H1 (cell line): ENCODE measurements at regions not wholly inside any gene's neighbourhood (a gene's known extent, or its start where the extent isn't known, plus 50 kb on each side); places are given as distances from the start of the nearest gene placed in this dataset.

Experiments
- CTCF ChIA-PET: fragments of 300-600 bp; sonication (Branson Sonifier 250); formaldehyde crosslinking; loops from one replicate; lab custom pipeline; 2021; ENCODE audit not compliant: partially characterized antibody; lab: Charles Lee
- POLR2A ChIA-PET: fragments of 300-600 bp; sonication (Branson Sonifier 250); formaldehyde crosslinking; loops from one replicate; lab custom pipeline; 2021; ENCODE audit warnings: inconsistent platforms; ENCODE audit not compliant: partially characterized antibody; lab: Charles Lee
- DNase-seq, 2 experiments: peaks; one replicate each; pipeline versions ENCODE4 v3.0.0 to v3.0.0-alpha.2; 2010 to 2022; ENCODE audit warnings: low spot score in 2 of 2, low read depth in 1 of 2, mixed read lengths in 1 of 2
- FAIRE-seq: peaks from 2 replicates; lab custom pipeline; 2011; peaks lifted over from hg19 to GRCh38; lab: Jason Lieb, UNC
- H2AFZ ChIP-seq: 2 replicates; pipeline ENCODE4 v1.8.1; 2012; ENCODE audit warnings: low read length, inconsistent platforms
- H2AK5ac ChIP-seq: 2 replicates; pipeline ENCODE4 v1.6.1; 2013; ENCODE audit warnings: low read depth, low read length
- H2BK120ac ChIP-seq: replicated peaks from 2 replicates; pipeline ENCODE3; 2013; ENCODE audit warnings: low read depth, low read length, inconsistent platforms
- H2BK12ac ChIP-seq: 2 replicates; pipeline ENCODE4 v1.6.1; 2013; ENCODE audit warnings: low read depth, low read length
- H2BK15ac ChIP-seq: 2 replicates; pipeline ENCODE4 v1.6.1; 2013; ENCODE audit warnings: low read length
- H2BK20ac ChIP-seq: 2 replicates; pipeline ENCODE4 v1.6.1; 2013; ENCODE audit warnings: low read length
- H2BK5ac ChIP-seq: 2 replicates; pipeline ENCODE4 v1.6.1; 2013; ENCODE audit warnings: low read depth, low read length
- H3K14ac ChIP-seq: 2 replicates; pipeline ENCODE4 v1.6.1; 2013; ENCODE audit warnings: inconsistent platforms; ENCODE audit not compliant: insufficient read length
- H3K18ac ChIP-seq: 2 replicates; pipeline ENCODE4 v1.6.1; 2013; ENCODE audit warnings: low read length; ENCODE audit errors: extremely low read depth
- H3K23ac ChIP-seq: 2 replicates; pipeline ENCODE4 v1.6.1; 2013; ENCODE audit warnings: inconsistent platforms; ENCODE audit not compliant: insufficient read length
- H3K23me2 ChIP-seq: 2 replicates; pipeline ENCODE4 v1.6.1; 2013; ENCODE audit warnings: low read depth, low read length
- H3K27ac ChIP-seq: 2 replicates; pipeline ENCODE4 v1.6.1; 2011; ENCODE audit warnings: low read depth, low read length, inconsistent platforms
- H3K27me3 ChIP-seq, 4 experiments: replicated peaks in 1 of 4; 1 replicate in 1 of 4; 2 replicates in 3 of 4; pipeline versions ENCODE4 v1.6.1 to v1.8.1; 2011 to 2013; ENCODE audit warnings: low read length in 3 of 4, mild to moderate bottlenecking in 3 of 4, inconsistent platforms in 2 of 4, mixed read lengths in 2 of 4, moderate library complexity in 1 of 4; ENCODE audit not compliant: control insufficient read depth in 3 of 4, insufficient read depth in 3 of 4; ENCODE audit errors: extremely low read depth in 1 of 4
- H3K36me3 ChIP-seq, 4 experiments: 2 replicates each; pipeline versions ENCODE4 v1.6.1 to v1.8.1; 2011 to 2013; ENCODE audit warnings: mild to moderate bottlenecking in 4 of 4, low read length in 3 of 4, moderate library complexity in 2 of 4, control low read depth in 1 of 4, inconsistent platforms in 1 of 4; ENCODE audit not compliant: insufficient read depth in 4 of 4, control insufficient read depth in 2 of 4
- H3K4ac ChIP-seq: replicated peaks from 2 replicates; pipeline ENCODE3; 2013; ENCODE audit warnings: low read length, low read depth, mixed read lengths, inconsistent platforms; ENCODE audit not compliant: insufficient read length
- H3K4me1 ChIP-seq, 4 experiments: replicated peaks in 1 of 4; 1 replicate in 1 of 4; 2 replicates in 3 of 4; pipeline versions ENCODE4 v1.6.1 to v1.8.1; 2011 to 2013; ENCODE audit warnings: low read length in 3 of 4, inconsistent platforms in 2 of 4, mixed read lengths in 1 of 4; ENCODE audit not compliant: insufficient read depth in 4 of 4, control insufficient read depth in 3 of 4
- H3K4me2 ChIP-seq, 2 experiments: 2 replicates each; pipeline versions ENCODE4 v1.6.1 to v1.8.1; 2011 to 2013; ENCODE audit warnings: low read depth in 2 of 2, low read length in 2 of 2, control low read depth in 1 of 2, inconsistent platforms in 1 of 2, mild to moderate bottlenecking in 1 of 2; ENCODE audit not compliant: insufficient read depth in 1 of 2
- H3K4me3 ChIP-seq, 4 experiments: fragments of 200-600, 300-600 bp in 1 of 4; sonication (generic), shearing (Covaris generic), sonication (Bioruptor Twin) in 1 of 4; 2 replicates each; pipeline versions ENCODE4 v1.5.1 to v1.8.1; 2011 to 2016; ENCODE audit warnings: low read length in 4 of 4, low read depth in 3 of 4, control low read depth in 2 of 4, inconsistent platforms in 2 of 4, mild to moderate bottlenecking in 2 of 4, mixed read lengths in 1 of 4, moderate library complexity in 1 of 4; ENCODE audit not compliant: insufficient read depth in 2 of 4; ENCODE audit errors: extremely low read depth in 1 of 4
- H3K56ac ChIP-seq: replicated peaks from 2 replicates; pipeline ENCODE3; 2013; ENCODE audit warnings: low read depth, mild to moderate bottlenecking, mixed read lengths, low read length, inconsistent platforms; ENCODE audit not compliant: insufficient read length
- H3K79me1 ChIP-seq: 2 replicates; pipeline ENCODE4 v1.6.1; 2013; ENCODE audit warnings: low read depth, low read length, control low read depth
- H3K79me2 ChIP-seq, 2 experiments: 2 replicates each; pipeline versions ENCODE4 v1.6.1 to v1.8.1; 2012 to 2013; ENCODE audit warnings: low read length in 2 of 2, mild to moderate bottlenecking in 2 of 2, inconsistent platforms in 1 of 2; ENCODE audit not compliant: insufficient read depth in 2 of 2, control insufficient read depth in 1 of 2
- H3K9ac ChIP-seq, 4 experiments: replicated peaks in 1 of 4; 1 replicate in 1 of 4; 2 replicates in 3 of 4; pipeline versions ENCODE4 v1.6.1 to v1.8.1; 2011 to 2013; ENCODE audit warnings: low read depth in 3 of 4, low read length in 3 of 4, control low read depth in 2 of 4, mild to moderate bottlenecking in 2 of 4, moderate library complexity in 2 of 4, inconsistent platforms in 1 of 4; ENCODE audit errors: extremely low read depth in 1 of 4
- H3K9me3 ChIP-seq, 2 experiments: 2 replicates each; pipeline versions ENCODE4 v1.6.1 to v1.8.1; 2012 to 2013; ENCODE audit warnings: mild to moderate bottlenecking in 2 of 2, moderate library complexity in 2 of 2, control low read depth in 1 of 2, inconsistent platforms in 1 of 2, low read depth in 1 of 2, low read length in 1 of 2, mixed read lengths in 1 of 2; ENCODE audit not compliant: insufficient read depth in 2 of 2
- H4K20me1 ChIP-seq, 2 experiments: replicated peaks in 1 of 2; 2 replicates each; pipeline versions ENCODE3 to v1.8.1; 2011 to 2013; ENCODE audit warnings: inconsistent platforms in 2 of 2, low read length in 2 of 2, mild to moderate bottlenecking in 1 of 2; ENCODE audit not compliant: insufficient read depth in 2 of 2, control insufficient read depth in 1 of 2
- H4K5ac ChIP-seq: 2 replicates; pipeline ENCODE4 v1.6.1; 2013; ENCODE audit warnings: low read length, low read depth, mixed read lengths, inconsistent platforms; ENCODE audit not compliant: insufficient read length
- H4K8ac ChIP-seq: 2 replicates; pipeline ENCODE4 v1.8.0; 2013; ENCODE audit warnings: mild to moderate bottlenecking, moderate library complexity, low read length, inconsistent platforms; ENCODE audit not compliant: insufficient read depth; ENCODE audit errors: extremely low read depth
- H4K91ac ChIP-seq: replicated peaks from 2 replicates; pipeline ENCODE3; 2013; ENCODE audit warnings: low read length, mixed read lengths, inconsistent platforms; ENCODE audit not compliant: insufficient read length
- BACH1 ChIP-seq: IDR thresholded peaks from 2 replicates; pipeline ENCODE4 v1.6.1; 2012; ENCODE audit warnings: low read length, improper control_type of control experiment
- EZH2 ChIP-seq: fragments of 200-600 bp; sonication (generic); IDR thresholded peaks from 2 replicates; pipeline ENCODE4 v1.7.1; 2012; ENCODE audit warnings: low read depth, mild to moderate bottlenecking, moderate library complexity, low read length, inconsistent platforms; ENCODE audit not compliant: severe bottlenecking
- NANOG ChIP-seq: IDR thresholded peaks from 2 replicates; pipeline ENCODE4 v1.6.1; 2011; ENCODE audit warnings: low read length, low read depth, mild to moderate bottlenecking, inconsistent platforms; ENCODE audit not compliant: insufficient read depth, poor library complexity, severe bottlenecking
- WGBS, 2 experiments: shearing (Covaris generic) in 1 of 2; methylation state at CpG; one replicate each; pipeline versions ENCODE4 v1.1.6 to v1.1.7; 2013 to 2015; ENCODE audit warnings: low lambda C conversion rate in 2 of 2, mixed read lengths in 2 of 2, inconsistent platforms in 1 of 2, low coverage in 1 of 2, missing lambda C conversion rate in 1 of 2; ENCODE audit not compliant: insufficient replicate concordance in 2 of 2, insufficient coverage in 1 of 2, insufficient read length in 1 of 2; ENCODE audit errors: extremely low coverage in 1 of 2, missing lambda C conversion rate in 1 of 2; 5-methylcytosine and 5-hydroxymethylcytosine counted together

DNA sequence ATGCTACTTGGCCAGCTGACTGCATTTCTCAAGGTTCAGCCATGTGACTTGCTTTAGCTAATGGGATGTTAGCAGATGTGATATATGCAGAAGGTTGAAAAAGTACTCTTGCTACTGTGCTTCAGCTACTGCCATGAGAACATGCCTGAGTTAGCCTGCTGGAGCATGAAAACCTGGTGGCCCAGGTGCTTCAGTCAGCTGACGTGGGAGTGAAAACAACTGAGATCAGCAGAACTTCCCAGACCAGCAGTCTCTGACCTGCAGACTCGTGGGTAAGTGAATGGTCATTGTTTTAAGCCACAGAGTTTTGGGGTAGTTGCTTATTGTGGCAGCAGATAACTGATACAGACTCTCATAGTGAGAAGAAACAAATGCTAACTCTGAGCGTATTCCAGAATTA, 118.6 kb upstream of the GRIN2B start:
- POLR2A ChIA-PET: no interaction called here
- Histone ChIP-seq H3K9ac (no peak overlapping the region), H4K5ac (no peak overlapping the region), H3K27ac (no peak overlapping the region), H3K9me3 (peaks cover 4 to 5% of the 10 kb centered on the region in 2 experiments; a peak in 1 of 4 replicates), H3K23ac (no peak overlapping the region), H2AK5ac (no peak overlapping the region), H2BK20ac (no peak overlapping the region), H4K8ac (no peak overlapping the region), H3K27me3 (no peaks in the 10 kb centered on the region), H3K4me3 (no peak overlapping the region), H3K56ac (no peak overlapping the region), H2BK12ac (no peak overlapping the region), H2BK15ac (no peak overlapping the region), H3K79me2 (no peaks in the 10 kb centered on the region), H3K14ac (no peak overlapping the region), H4K20me1 (no peaks in the 10 kb centered on the region), H3K4me1 (no peaks in the 10 kb centered on the region), H3K23me2 (peaks cover 2% of the 10 kb centered on the region; the same call in 1 of the 2 replicates), H3K18ac (no peak overlapping the region), H3K36me3 (no peaks in the 10 kb centered on the region), H4K91ac (no peak overlapping the region), H3K79me1 (no peaks in the 10 kb centered on the region), H2BK5ac (no peak overlapping the region), H3K4me2 (no peak overlapping the region), H2BK120ac (no peak overlapping the region), H3K4ac (no peak overlapping the region), H2AFZ (no peak overlapping the region)
- 90% methylated on average over 3 of the region's 3 CpGs; no CpG with 5 or more reads in 1 of the 2 experiments for WGBS, 2 experiments
- DNase-seq (no peak), FAIRE-seq (no peak)
- CTCF ChIA-PET: interaction anchor here (1.3 to 3.7 kb wide), 2 partner anchors 11 to 38 kb away, joined by 4 to 15 read pairs; no protein-coding TSS in a partner anchor
- TF ChIP-seq BACH1 (no peak), NANOG (no peak), EZH2 (no peak)
